ENCODE measurements at regions not wholly inside any gene's neighbourhood (a gene's known extent, or its start where the extent isn't known, plus 50 kb on each side); places are given as distances from the start of the nearest gene placed in this dataset.

DNA sequence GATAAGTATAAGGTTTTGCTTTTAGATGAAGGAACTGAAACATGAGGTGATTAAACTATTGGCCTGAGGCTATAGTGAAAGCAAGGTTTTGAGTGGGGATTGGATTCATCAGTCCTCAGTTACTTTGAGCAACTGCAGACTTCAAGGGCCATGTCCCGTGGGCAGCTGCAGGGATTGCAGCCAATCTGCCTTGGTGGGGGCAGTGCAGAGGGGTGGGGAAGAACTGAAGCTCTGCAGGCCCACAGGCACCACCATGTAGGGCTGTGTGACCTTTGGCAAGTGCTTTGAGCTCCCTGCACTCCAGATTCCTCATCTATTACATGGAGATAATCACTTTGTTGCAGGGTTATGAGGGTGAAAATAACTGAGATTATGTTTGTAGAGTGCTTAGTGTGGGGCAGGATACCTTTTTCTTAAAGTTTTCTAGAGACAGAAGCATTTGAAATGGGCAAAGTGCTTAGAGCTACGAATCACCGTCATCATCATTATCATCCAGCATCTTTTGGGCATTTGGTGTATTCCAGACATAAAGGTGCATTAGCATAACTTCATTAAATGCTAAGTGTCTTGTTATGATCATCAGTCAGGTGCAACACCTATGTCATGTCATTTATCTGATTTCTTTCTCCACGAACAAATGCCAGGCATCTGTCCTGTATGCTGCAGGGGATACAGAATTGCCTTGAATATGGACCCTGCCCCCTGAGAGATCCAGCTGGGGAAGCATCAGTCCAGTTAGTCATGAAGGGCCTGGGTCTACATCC lies 72.1 kb upstream of the TENM4 start:
- TF ChIP-seq OSR1 (CRISPR knock-in tag; IDR thresholded peaks at IDR 0.05) (no peak), BACH2 (CRISPR knock-in tag; IDR thresholded peaks at IDR 0.05; ENCODE audit: borderline replicate concordance) (no peak), SNAI2 (CRISPR knock-in tag; IDR thresholded peaks at IDR 0.05) (no peak), CSDC2 (CRISPR knock-in tag; IDR thresholded peaks at IDR 0.05) (no peak), RARB (CRISPR knock-in tag; IDR thresholded peaks at IDR 0.05) (no peak), ZNF8 (CRISPR knock-in tag; IDR thresholded peaks at IDR 0.05) (no peak), PPARA (CRISPR knock-in tag; IDR thresholded peaks at IDR 0.05; ENCODE audit: borderline replicate concordance) (no peak), ZFP3 (CRISPR knock-in tag; IDR thresholded peaks at IDR 0.05) (no peak), ESRRG (CRISPR knock-in tag; IDR thresholded peaks at IDR 0.05) (no peak), ZNF565 (CRISPR knock-in tag; conservative IDR thresholded peaks at IDR 0.05; ENCODE audit: low read depth) (no peak), ZFP30 (CRISPR knock-in tag; IDR thresholded peaks at IDR 0.05) (no peak), ZC3H10 (CRISPR knock-in tag; IDR thresholded peaks at IDR 0.05) (no peak), TOX (CRISPR knock-in tag; IDR thresholded peaks at IDR 0.05; ENCODE audit: borderline replicate concordance) (no peak)
- TF ChIP-seq, protein P1, sequence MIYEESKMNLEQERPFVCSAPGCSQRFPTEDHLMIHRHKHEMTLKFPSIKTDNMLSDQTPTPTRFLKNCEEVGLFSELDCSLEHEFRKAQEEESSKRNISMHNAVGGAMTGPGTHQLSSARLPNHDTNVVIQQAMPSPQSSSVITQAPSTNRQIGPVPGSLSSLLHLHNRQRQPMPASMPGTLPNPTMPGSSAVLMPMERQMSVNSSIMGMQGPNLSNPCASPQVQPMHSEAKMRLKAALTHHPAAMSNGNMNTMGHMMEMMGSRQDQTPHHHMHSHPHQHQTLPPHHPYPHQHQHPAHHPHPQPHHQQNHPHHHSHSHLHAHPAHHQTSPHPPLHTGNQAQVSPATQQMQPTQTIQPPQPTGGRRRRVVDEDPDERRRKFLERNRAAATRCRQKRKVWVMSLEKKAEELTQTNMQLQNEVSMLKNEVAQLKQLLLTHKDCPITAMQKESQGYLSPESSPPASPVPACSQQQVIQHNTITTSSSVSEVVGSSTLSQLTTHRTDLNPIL (CRISPR knock-in tag; IDR thresholded peaks at IDR 0.05; ENCODE audit: low read depth) = no peak
- TF ChIP-seq, protein P2, sequence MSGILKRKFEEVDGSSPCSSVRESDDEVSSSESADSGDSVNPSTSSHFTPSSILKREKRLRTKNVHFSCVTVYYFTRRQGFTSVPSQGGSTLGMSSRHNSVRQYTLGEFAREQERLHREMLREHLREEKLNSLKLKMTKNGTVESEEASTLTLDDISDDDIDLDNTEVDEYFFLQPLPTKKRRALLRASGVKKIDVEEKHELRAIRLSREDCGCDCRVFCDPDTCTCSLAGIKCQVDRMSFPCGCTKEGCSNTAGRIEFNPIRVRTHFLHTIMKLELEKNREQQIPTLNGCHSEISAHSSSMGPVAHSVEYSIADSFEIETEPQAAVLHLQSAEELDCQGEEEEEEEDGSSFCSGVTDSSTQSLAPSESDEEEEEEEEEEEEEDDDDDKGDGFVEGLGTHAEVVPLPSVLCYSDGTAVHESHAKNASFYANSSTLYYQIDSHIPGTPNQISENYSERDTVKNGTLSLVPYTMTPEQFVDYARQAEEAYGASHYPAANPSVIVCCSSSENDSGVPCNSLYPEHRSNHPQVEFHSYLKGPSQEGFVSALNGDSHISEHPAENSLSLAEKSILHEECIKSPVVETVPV (CRISPR knock-in tag; IDR thresholded peaks at IDR 0.05) = no peak
- TF ChIP-seq, protein P3, sequence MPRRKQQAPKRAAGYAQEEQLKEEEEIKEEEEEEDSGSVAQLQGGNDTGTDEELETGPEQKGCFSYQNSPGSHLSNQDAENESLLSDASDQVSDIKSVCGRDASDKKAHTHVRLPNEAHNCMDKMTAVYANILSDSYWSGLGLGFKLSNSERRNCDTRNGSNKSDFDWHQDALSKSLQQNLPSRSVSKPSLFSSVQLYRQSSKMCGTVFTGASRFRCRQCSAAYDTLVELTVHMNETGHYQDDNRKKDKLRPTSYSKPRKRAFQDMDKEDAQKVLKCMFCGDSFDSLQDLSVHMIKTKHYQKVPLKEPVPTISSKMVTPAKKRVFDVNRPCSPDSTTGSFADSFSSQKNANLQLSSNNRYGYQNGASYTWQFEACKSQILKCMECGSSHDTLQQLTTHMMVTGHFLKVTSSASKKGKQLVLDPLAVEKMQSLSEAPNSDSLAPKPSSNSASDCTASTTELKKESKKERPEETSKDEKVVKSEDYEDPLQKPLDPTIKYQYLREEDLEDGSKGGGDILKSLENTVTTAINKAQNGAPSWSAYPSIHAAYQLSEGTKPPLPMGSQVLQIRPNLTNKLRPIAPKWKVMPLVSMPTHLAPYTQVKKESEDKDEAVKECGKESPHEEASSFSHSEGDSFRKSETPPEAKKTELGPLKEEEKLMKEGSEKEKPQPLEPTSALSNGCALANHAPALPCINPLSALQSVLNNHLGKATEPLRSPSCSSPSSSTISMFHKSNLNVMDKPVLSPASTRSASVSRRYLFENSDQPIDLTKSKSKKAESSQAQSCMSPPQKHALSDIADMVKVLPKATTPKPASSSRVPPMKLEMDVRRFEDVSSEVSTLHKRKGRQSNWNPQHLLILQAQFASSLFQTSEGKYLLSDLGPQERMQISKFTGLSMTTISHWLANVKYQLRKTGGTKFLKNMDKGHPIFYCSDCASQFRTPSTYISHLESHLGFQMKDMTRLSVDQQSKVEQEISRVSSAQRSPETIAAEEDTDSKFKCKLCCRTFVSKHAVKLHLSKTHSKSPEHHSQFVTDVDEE (CRISPR knock-in tag; IDR thresholded peaks at IDR 0.05) = no peak
- ATAC-seq = no peak; the same call in 2 of the 3 replicates

DNA sequence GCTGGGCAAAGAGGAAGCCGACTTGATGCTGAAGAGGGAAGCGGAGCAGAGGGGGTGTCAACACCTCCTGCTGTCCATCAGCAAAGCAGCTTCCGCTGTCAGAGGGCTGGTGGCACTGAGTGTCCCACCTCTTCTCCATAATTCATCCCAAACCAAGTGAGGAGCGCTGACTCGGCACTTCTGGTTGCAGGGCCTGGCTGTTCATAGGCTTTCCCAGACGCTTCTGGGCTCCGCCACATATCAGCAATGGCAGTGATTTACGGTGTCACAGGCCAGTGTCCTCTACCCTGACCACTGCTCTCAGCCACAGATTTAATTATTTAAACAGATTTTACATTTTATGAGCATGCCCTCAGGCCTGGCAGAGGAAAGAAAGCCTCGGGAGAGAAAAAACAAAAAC lies 70.1 kb upstream of the TENM4 start:
- no peak for ATAC-seq
- TF ChIP-seq GLIS3 (CRISPR knock-in tag; IDR thresholded peaks at IDR 0.05) = no peak
- no peak for TF ChIP-seq ARNTL (CRISPR knock-in tag; IDR thresholded peaks at IDR 0.05; ENCODE audit: borderline replicate concordance, low read depth)
- TF ChIP-seq ZC3H10 (CRISPR knock-in tag; IDR thresholded peaks at IDR 0.05) = no peak
- no peak for TF ChIP-seq ZFP3 (CRISPR knock-in tag; IDR thresholded peaks at IDR 0.05)
- no peak for TF ChIP-seq OSR1 (CRISPR knock-in tag; IDR thresholded peaks at IDR 0.05)
- TF ChIP-seq, protein P2 (CRISPR knock-in tag; IDR thresholded peaks at IDR 0.05) = no peak
- TF ChIP-seq ISL1 (CRISPR knock-in tag; IDR thresholded peaks at IDR 0.05) = no peak
- TF ChIP-seq ZNF70 (CRISPR knock-in tag; IDR thresholded peaks at IDR 0.05) = no peak
- TF ChIP-seq, protein P1 (CRISPR knock-in tag; IDR thresholded peaks at IDR 0.05; ENCODE audit: low read depth) = no peak

DNA sequence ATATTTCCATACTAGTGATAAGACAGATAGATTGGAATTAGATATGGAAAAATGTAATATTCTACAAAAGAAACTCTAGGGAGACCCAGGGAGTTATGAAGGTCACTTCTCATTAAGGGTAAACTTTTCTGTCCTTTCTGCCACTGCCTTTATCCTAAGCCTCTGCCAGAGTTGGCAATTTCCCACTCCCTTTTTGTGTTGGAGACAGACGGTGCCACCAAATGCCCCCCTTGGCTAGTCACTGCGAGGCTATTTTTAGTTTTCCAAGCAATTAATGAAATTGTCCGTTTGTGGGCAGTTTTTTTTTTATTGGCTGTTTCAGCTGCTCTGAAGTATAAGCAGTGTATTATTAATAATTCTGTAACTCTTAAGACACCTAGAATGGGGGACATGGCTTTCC lies 67.6 kb upstream of the TENM4 start:
- TF ChIP-seq, protein P4, sequence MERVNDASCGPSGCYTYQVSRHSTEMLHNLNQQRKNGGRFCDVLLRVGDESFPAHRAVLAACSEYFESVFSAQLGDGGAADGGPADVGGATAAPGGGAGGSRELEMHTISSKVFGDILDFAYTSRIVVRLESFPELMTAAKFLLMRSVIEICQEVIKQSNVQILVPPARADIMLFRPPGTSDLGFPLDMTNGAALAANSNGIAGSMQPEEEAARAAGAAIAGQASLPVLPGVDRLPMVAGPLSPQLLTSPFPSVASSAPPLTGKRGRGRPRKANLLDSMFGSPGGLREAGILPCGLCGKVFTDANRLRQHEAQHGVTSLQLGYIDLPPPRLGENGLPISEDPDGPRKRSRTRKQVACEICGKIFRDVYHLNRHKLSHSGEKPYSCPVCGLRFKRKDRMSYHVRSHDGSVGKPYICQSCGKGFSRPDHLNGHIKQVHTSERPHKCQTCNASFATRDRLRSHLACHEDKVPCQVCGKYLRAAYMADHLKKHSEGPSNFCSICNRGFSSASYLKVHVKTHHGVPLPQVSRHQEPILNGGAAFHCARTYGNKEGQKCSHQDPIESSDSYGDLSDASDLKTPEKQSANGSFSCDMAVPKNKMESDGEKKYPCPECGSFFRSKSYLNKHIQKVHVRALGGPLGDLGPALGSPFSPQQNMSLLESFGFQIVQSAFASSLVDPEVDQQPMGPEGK (CRISPR knock-in tag; IDR thresholded peaks at IDR 0.05; ENCODE audit: borderline replicate concordance) = no peak
- TF ChIP-seq GLIS3 (CRISPR knock-in tag; IDR thresholded peaks at IDR 0.05) (no peak), ZNF70 (CRISPR knock-in tag; IDR thresholded peaks at IDR 0.05) (no peak), ZFP3 (CRISPR knock-in tag; IDR thresholded peaks at IDR 0.05) (no peak), OSR1 (CRISPR knock-in tag; IDR thresholded peaks at IDR 0.05) (no peak)
- TF ChIP-seq, protein P5, sequence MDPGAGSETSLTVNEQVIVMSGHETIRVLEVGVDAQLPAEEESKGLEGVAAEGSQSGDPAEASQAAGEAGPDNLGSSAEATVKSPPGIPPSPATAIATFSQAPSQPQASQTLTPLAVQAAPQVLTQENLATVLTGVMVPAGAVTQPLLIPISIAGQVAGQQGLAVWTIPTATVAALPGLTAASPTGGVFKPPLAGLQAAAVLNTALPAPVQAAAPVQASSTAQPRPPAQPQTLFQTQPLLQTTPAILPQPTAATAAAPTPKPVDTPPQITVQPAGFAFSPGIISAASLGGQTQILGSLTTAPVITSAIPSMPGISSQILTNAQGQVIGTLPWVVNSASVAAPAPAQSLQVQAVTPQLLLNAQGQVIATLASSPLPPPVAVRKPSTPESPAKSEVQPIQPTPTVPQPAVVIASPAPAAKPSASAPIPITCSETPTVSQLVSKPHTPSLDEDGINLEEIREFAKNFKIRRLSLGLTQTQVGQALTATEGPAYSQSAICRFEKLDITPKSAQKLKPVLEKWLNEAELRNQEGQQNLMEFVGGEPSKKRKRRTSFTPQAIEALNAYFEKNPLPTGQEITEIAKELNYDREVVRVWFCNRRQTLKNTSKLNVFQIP (CRISPR knock-in tag; IDR thresholded peaks at IDR 0.05; ENCODE audit: borderline replicate concordance, low read depth) = no peak
- ATAC-seq = no peak

Data from SK-N-SH treated with all-trans-retinoic acid at 6 μM for 48 hours (cell line).